ENCODE measurements at regions not wholly inside any gene's neighbourhood (a gene's known extent, or its start where the extent isn't known, plus 50 kb on each side); places are given as distances from the start of the nearest gene placed in this dataset.
"Not testable (repeated sequence)": the region's sequence is repeated elsewhere in the genome, so short reads cannot be mapped to it uniquely, and the experiment has no call there.

- Mint-ChIP-seq H3K36me3 (ENCODE audit: insufficient read depth, unreplicated experiment) (no peaks in the 10 kb centered on the region), H3K4me3 (ENCODE audit: unreplicated experiment) (no peak overlapping the region), H3K9me3 (ENCODE audit: unreplicated experiment) (no peaks in the 10 kb centered on the region), H3K27ac (ENCODE audit: low read depth, unreplicated experiment) (no peak overlapping the region), H3K27me3 (ENCODE audit: insufficient read depth, unreplicated experiment) (no peaks in the 10 kb centered on the region), H3K4me1 (ENCODE audit: insufficient read depth, unreplicated experiment) (no peaks in the 10 kb centered on the region)
- no peak for TF ChIP-seq CTCF (IDR thresholded peaks at IDR 0.05; ENCODE audit: unreplicated experiment)
- intact Hi-C loops (cut with micrococcal nuclease), result no loop called here
- BruUV-seq (replicated peaks), result no TSS peak
- ChIA-PET CTCF (interaction anchor here (0.6 to 1.5 kb wide), 2 partner anchors 14 to 17 kb away, joined by 3 to 6 read pairs; no protein-coding TSS in a partner anchor), POLR2A (no interaction called here)
- no peak for DNase-seq (ENCODE audit: unreplicated experiment)
Measured at GRCh38 chr16:51831595-51832367, 680.7 kb upstream of the SALL1 start.

GRCh38 chr16:51831034-51831433, 680.0 kb upstream of the SALL1 start:
- H3K27ac Mint-ChIP-seq (ENCODE audit: low read depth, unreplicated experiment); H3K36me3 Mint-ChIP-seq (ENCODE audit: insufficient read depth, unreplicated experiment); DNase-seq (ENCODE audit: unreplicated experiment); H3K27me3 Mint-ChIP-seq (ENCODE audit: insufficient read depth, unreplicated experiment); H3K4me1 Mint-ChIP-seq (ENCODE audit: insufficient read depth, unreplicated experiment); H3K4me3 Mint-ChIP-seq (ENCODE audit: unreplicated experiment); POLR2A ChIA-PET; H3K9me3 Mint-ChIP-seq (ENCODE audit: unreplicated experiment); BruUV-seq (replicated peaks); intact Hi-C loops (cut with micrococcal nuclease): not testable (repeated sequence)
- CTCF ChIA-PET, result interaction anchor here (1.5 kb wide), 1 partner anchor 13 kb away, joined by 6 read pairs; no protein-coding TSS in a partner anchor

DNA sequence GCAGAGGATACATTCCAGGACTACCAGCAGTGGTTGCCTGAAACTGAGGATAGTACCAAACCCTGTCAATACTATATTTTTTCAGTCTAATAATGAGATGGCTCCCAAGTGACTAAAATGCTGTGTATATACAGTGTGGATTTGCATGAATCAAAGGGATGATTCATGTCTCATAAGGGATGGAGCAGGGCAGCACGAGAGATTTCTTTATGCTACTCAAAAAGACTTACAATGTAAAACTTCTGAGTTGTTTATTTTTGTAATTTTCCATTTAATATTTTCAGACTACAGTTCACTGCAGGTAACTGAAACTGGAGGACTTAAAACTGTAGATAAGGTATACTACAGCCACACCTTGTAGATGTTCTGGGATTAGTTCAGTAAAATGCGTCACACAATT, 674.7 kb upstream of the SALL1 start:
- no peak overlapping the region for H3K4me3 Mint-ChIP-seq (ENCODE audit: unreplicated experiment)
- H3K36me3 Mint-ChIP-seq (ENCODE audit: insufficient read depth, unreplicated experiment), result no peaks in the 10 kb centered on the region
- no TSS peak for BruUV-seq (replicated peaks)
- no peaks in the 10 kb centered on the region for H3K27me3 Mint-ChIP-seq (ENCODE audit: insufficient read depth, unreplicated experiment)
- no peaks in the 10 kb centered on the region for H3K4me1 Mint-ChIP-seq (ENCODE audit: insufficient read depth, unreplicated experiment)
- no peak for DNase-seq (ENCODE audit: unreplicated experiment)
- ChIA-PET CTCF (no interaction called here), POLR2A (no interaction called here)
- no peaks in the 10 kb centered on the region for H3K9me3 Mint-ChIP-seq (ENCODE audit: unreplicated experiment)
- TF ChIP-seq CTCF (IDR thresholded peaks at IDR 0.05; ENCODE audit: unreplicated experiment), result no peak
- intact Hi-C loops (cut with micrococcal nuclease), result no loop called here
- no peak overlapping the region for H3K27ac Mint-ChIP-seq (ENCODE audit: low read depth, unreplicated experiment)

GRCh38 chr16:51822471-51822870, 671.4 kb upstream of the SALL1 start:
- no peaks in the 10 kb centered on the region for H3K9me3 Mint-ChIP-seq (ENCODE audit: unreplicated experiment)
- intact Hi-C loops (cut with micrococcal nuclease), result no loop called here

More at GRCh38 chr16:51822471-51822870, 671.4 kb upstream of the SALL1 start:
- Mint-ChIP-seq H3K4me1 (ENCODE audit: insufficient read depth, unreplicated experiment) (no peaks in the 10 kb centered on the region), H3K27ac (ENCODE audit: low read depth, unreplicated experiment) (no peak overlapping the region), H3K36me3 (ENCODE audit: insufficient read depth, unreplicated experiment) (no peaks in the 10 kb centered on the region), H3K27me3 (ENCODE audit: insufficient read depth, unreplicated experiment) (no peaks in the 10 kb centered on the region), H3K4me3 (ENCODE audit: unreplicated experiment) (no peak overlapping the region)
- CTCF ChIA-PET, result interaction anchor here (0.7 to 6.9 kb wide), 5 partner anchors 10 to 1200 kb away, joined by 3 to 63 read pairs (median 4); no protein-coding TSS in a partner anchor
- no peak for DNase-seq (ENCODE audit: unreplicated experiment)
- POLR2A ChIA-PET, result no interaction called here
- no TSS peak for BruUV-seq (replicated peaks)
- TF ChIP-seq CTCF (IDR thresholded peaks at IDR 0.05; ENCODE audit: unreplicated experiment), result no peak
